Stimulated activated CD8-positive, alpha-beta memory T cell treated with anti-CD3 and anti-CD28 coated beads, Interleukin-4, amount 100 ng/mL, for 4 hours (primary cell): ENCODE measurements at regions not wholly inside any gene's neighbourhood (a gene's known extent, or its start where the extent isn't known, plus 50 kb on each side); places are given as distances from the start of the nearest gene placed in this dataset.

ENCODE experiments used
- DNase-seq, 2 donors: peaks; one replicate each; pipeline ENCODE4 v3.0.0-alpha.2; 2020; ENCODE audit warnings: low read depth in 2 of 2, low spot score in 1 of 2

DNA sequence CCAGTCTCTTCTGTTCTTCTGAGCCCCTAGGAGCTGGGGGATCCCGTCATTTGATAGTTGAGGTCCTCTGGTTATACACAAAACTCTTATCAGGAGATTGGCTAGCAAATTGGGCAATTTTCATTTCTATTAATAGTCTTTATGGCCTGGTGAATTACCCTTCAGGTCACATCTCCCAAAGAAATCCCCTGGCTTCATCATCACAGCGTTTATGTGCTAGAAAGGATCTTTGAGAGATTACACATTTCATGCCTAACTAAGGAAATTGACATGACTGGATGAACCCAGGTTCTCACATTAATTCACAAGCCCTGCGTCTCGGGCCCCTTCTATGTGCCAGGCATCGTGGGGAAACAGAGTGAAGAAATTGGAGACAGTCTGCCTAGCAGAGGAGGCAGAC, 227.4 kb upstream of the PROK2 start:
- no peak for DNase-seq

GRCh38 chr3:72011485-72011884, 226.5 kb upstream of the PROK2 start:
- no peak for DNase-seq

DNA sequence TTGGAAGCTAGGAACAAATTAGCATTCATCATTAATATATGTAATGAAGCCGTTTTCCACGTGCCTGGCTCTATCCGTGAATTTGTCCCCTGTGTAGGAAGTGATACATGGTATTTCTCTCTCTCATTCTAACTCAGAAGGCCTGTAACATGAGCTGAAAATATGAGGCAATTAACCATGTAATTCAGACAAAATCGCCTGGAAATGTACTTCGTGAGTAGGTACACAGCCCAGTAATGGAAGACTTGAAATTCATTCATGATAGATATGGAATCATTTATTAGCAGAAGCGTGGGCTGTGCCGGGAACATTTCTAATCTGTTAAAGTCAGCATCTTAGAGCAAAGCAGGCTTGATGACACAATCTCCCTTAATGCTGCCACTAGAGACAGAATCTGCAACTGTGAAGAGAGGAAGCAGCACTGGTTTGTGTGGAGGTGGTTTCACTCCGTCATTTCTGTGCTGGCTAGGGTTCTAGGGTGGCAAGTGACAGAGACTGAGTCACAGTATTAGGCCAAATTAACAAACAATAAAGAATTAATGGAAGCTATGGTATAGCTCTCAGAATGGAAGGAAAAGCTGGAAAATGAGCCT, 225.0 kb upstream of the PROK2 start:
- no peak for DNase-seq

DNA sequence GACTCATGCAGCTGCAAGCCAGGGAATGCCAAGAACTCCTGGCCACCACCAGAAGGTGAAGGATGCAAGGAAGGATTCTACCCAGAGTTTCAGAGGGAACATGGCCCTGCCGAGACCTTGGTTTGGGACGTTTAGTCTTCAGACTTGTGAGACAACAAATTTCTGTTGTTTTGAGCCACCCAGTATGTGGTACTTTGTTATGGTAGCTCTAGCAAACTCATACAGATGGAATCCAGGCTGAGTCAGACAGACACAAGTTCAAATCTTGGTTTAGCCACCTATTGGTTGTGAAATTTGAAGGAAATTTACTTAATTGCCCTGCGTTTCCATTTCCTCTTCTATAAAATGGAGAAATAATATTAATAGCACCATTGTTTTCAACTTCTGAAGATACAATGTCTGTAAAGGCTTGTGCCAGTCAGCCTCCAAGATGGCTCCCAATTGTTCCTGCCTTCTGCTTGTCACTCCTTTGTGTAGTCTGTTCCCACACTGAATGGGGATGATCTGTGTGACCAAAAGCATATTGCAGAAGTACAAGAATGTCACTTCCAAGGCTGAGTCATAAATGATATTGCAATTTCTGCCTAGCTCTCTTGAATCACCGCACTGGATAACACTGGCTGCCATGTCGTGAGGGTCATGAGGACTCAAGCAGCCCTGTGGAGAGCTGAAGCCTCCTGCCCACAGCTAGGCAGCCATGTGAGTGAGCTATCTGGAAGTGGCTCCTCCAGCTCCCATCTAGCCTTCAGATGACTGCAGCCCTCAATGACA, 223.5 kb upstream of the PROK2 start:
- DNase-seq = no peak

DNA sequence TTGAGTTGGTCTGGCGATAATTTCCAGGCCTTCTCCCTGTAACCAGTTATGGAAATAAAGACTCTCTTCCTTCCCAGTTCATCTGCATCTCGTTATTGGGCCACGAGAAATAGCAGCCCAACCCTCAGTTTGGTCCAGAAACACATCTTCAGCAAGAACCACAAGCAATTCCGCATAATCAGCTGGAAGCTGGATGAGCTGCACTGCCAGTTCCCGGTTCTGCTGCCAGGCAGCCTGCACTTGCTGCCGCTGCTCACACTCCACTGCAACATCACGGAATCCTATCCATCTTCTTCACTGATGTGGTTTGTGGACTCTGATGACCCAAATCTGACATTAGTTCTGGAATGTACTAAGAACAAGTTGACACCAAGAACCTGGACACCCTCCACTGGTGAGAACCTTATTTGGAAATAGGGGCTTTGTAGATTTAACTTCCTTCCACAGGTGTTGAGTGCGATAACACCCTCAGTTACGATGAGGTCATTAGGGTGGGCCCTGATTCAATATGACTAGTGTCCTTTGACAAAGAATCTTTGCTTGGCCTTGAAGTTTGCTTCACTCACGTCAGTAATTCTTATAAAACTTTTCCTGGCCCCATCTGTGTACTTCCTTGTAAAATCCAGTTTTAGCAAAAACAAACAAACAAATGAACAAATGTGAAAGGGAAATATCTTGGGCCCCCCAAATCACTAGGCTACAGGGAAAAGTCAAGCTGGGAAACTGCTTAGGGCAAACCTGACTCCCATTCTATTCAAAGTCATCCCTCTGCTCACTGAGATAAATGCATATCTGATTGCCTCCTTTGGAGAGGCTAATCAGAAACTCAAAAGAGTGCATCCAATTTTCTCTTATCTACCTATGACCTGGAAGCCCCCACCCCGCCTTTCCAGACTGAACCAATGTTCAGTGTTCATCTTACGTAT, 221.9 kb upstream of the PROK2 start:
- no peak for DNase-seq

- no peak for DNase-seq
Measured at GRCh38 chr3:72004749-72005292, 219.9 kb upstream of the PROK2 start.

DNA sequence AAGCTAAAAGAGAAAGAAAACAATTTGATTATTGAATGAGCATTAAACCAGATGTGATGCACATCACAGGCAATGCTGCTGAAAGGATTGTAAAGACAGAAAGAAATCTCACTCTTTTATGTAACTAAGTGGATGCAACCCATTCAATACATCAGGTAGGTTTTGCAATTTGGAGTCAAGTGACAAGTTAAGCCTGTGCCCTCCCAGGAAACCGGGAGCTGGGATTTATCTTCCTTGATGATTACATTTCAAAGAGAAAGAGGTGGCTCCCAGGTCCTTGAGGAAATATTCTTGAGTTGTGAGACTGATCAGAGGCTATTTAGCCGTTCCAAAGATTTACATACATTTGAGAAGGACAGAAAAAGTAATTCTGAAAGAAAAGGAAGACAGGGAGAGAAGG, 219.0 kb upstream of the PROK2 start:
- DNase-seq = no peak

DNA sequence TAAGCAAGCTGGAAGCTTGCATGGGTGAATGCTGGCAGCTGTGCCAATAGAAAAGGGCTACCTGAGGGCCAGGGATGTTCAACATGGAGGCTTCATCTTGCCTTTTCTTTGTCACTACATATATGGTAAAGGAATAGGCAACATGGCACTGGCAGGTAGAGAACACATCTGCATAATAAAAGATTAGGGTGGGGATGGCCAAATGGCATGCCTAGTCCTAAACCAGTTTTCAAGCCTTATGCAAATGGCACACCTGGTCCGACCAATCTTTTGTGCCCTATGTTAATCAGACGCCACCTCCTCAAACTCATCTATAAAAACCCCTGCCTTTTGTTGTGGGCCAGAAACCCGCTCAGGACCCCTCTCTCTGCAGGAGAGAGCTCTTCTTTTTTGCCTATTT, 216.8 kb upstream of the PROK2 start:
- no peak for DNase-seq

- DNase-seq = no peak
Measured at GRCh38 chr3:71998995-71999673, 214.2 kb upstream of the PROK2 start.

- DNase-seq = no peak
Measured at GRCh38 chr3:71997066-71997653, 212.2 kb upstream of the PROK2 start.

DNA sequence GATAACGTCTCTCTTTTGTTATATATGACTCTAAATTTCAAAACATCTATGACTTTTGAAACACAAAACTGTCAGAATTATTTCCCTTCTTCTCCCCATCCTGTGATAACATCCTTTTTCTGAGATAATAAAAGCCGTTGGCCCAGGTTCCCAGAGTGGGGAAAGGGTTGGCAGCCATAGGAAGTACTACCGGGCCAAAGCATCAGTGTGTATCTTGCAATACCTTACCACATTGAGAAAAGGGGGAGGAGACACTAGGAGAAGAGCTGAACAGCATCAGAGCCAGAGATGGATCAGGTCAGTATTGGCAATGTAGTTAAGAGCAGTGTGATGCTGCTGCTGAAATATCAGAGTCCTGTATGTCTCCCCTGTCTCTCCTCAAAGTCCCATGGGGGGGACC, 210.0 kb upstream of the PROK2 start:
- no peak for DNase-seq

DNA sequence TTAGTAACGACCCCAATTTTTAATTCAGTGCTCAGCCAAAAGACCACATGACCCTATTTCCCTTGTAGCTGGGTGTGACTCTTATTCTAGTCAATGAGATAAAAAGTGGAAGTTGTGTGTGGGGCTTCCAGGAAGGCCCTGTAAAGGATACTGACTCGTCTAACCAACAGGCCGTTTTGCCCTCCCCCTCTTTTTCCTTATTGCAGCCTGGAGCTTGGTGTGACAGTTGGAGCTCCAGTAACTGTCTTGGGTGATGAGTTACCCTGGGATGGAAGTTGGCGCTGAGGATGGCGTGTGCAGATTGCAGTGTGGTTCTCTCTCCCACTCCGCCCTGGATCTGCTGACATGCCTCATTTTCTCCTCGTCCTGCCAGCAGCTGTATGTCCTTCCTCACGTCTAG, 209.3 kb upstream of the PROK2 start:
- DNase-seq = no peak

- DNase-seq = no peak
Measured at GRCh38 chr3:71991681-71992080, 206.7 kb upstream of the PROK2 start.

GRCh38 chr3:71991046-71991445, 206.1 kb upstream of the PROK2 start:
- DNase-seq = no peak

GRCh38 chr3:71990545-71990944, 205.6 kb upstream of the PROK2 start:
- DNase-seq = no peak

GRCh38 chr3:71989165-71989564, 204.2 kb upstream of the PROK2 start:
- DNase-seq = no peak

DNA sequence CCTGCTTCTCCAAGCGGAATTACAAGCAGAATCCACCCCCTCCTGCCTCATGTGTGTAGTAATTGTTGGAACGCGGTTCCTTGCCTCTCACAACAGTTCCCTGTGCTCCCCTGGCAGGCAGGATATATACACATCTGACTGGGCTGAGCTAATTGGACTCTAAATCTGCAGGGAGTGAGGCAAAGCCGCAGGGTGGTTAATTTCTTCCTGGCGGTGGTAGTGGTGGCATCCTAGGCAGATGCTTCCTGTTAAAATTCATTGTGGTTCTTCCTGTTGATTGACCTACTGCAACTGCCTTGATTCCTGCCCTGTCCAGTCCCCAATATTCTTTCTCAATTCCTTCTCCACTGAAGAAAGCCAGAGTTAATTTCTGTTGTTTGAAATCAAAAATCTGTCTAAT, 202.9 kb upstream of the PROK2 start:
- no peak for DNase-seq

DNA sequence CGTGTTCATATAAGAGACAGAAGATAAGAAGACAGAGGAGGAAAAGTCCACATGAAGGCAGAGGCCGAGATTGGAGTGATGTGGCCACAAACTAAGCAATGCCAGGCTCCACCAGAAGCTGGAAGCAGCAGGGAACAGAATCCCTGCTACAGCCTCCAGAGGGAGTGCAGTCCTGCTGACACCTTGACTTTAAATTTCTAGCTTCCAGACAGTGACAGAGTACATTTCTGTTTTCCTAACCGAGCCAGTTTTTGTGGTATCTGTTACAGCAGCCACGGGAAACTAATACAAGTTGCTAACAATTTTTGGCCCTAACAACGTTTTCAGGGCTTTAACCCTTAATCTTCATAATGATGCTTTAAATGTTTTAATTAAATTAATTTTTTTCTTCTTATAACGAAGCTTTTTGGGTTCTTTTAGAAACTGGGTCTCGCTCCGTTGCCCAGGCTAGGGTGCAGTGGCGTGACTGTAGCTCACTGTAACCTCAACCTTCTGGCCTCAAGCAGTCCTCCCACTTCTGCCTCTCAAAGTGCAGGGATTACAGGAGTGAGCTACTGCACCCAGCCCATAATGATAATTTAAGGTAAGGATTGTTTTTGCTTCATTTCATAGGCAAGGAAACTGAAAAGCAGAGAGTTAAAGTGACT, 202.3 kb upstream of the PROK2 start:
- no peak for DNase-seq

GRCh38 chr3:71986606-71987005, 201.7 kb upstream of the PROK2 start:
- no peak for DNase-seq
